ENCODE measurements at regions not wholly inside any gene's neighbourhood (a gene's known extent, or its start where the extent isn't known, plus 50 kb on each side); places are given as distances from the start of the nearest gene placed in this dataset.
A peak's percentile ranks its signal among the peaks of the same experiment; 100 is the strongest.

- intact Hi-C loops (cut with DNase I) = no loop called here
- WGBS (ENCODE audit: insufficient coverage, low coverage, low lambda C conversion rate, missing lambda C conversion rate) = 44% methylated on average over 8 of the region's 8 CpGs
- H3K9me3 ChIP-seq = no peaks in the 10 kb centered on the region
- DNase-seq = peak; percentile 23 to 64 (median 59)
- peaks cover 0 to 16% (median 5%) of the 10 kb centered on the region in 4 donors for H3K4me1 ChIP-seq
- no peak for TF ChIP-seq CTCF (IDR thresholded peaks at IDR 0.05)
- no peak for TF ChIP-seq POLR2A (IDR thresholded peaks at IDR 0.05)
- no peaks in the 10 kb centered on the region for H3K27me3 ChIP-seq
- H3K27ac ChIP-seq = peak overlapping the region; percentile 46 to 75 (median 70)
- peak; percentile 83 to 93 (median 87) for ATAC-seq
- H3K36me3 ChIP-seq = no peaks in the 10 kb centered on the region
- peak overlapping the region; percentile 0 to 22 (median 6) for H3K4me3 ChIP-seq
These were observed 112.0 kb upstream of the MLIP start for GRCh38 chr6:53999088-53999755.

- Histone ChIP-seq H3K27me3 (no peaks in the 10 kb centered on the region), H3K9me3 (no peaks in the 10 kb centered on the region), H3K27ac (no peak overlapping the region), H3K4me1 (peaks cover 0 to 16% (median 5%) of the 10 kb centered on the region in 4 donors), H3K4me3 (no peak overlapping the region), H3K36me3 (no peaks in the 10 kb centered on the region)
- DNase-seq = no peak
- ATAC-seq = no peak
- intact Hi-C loops (cut with DNase I) = no loop called here
- 42% methylated on average over 1 of the region's 1 CpG for WGBS (ENCODE audit: insufficient coverage, low coverage, low lambda C conversion rate, missing lambda C conversion rate)
- TF ChIP-seq POLR2A (IDR thresholded peaks at IDR 0.05) (no peak), CTCF (IDR thresholded peaks at IDR 0.05) (no peak)
These were observed 109.1 kb upstream of the MLIP start for GRCh38 chr6:54002116-54002515.

GRCh38 chr6:54003316-54003715 is 107.9 kb upstream of the MLIP start:
- WGBS (ENCODE audit: insufficient coverage, low coverage, low lambda C conversion rate, missing lambda C conversion rate) = 42% methylated on average over 1 of the region's 1 CpG
- Histone ChIP-seq H3K9me3 (no peaks in the 10 kb centered on the region), H3K4me3 (no peak overlapping the region), H3K27ac (no peak overlapping the region), H3K36me3 (no peaks in the 10 kb centered on the region), H3K4me1 (peaks cover 0 to 14% (median 3%) of the 10 kb centered on the region in 4 donors), H3K27me3 (no peaks in the 10 kb centered on the region)
- DNase-seq = no peak
- no peak for TF ChIP-seq CTCF (IDR thresholded peaks at IDR 0.05)
- TF ChIP-seq POLR2A (IDR thresholded peaks at IDR 0.05) = no peak
- no peak for ATAC-seq
- intact Hi-C loops (cut with DNase I) = no loop called here

- peak overlapping the region; percentile 74 to 90 (median 84) for H3K27ac ChIP-seq
- intact Hi-C loops (cut with DNase I) = no loop called here
- ATAC-seq (peak; percentile 64 to 79 (median 70)), DNase-seq (no peak)
- H3K27me3 ChIP-seq = no peaks in the 10 kb centered on the region
- TF ChIP-seq POLR2A (IDR thresholded peaks at IDR 0.05) (no peak), CTCF (IDR thresholded peaks at IDR 0.05) (no peak)
- H3K9me3 ChIP-seq = no peaks in the 10 kb centered on the region
- WGBS (ENCODE audit: insufficient coverage, low coverage, low lambda C conversion rate, missing lambda C conversion rate) = 25% methylated on average over 1 of the region's 1 CpG
- H3K4me1 ChIP-seq = peaks cover 0 to 33% (median 16%) of the 10 kb centered on the region in 4 donors
- peak overlapping the region in 2 of 3 donors; percentile 25 to 35 for H3K4me3 ChIP-seq
- no peaks in the 10 kb centered on the region for H3K36me3 ChIP-seq
These were observed 102.7 kb upstream of the MLIP start for GRCh38 chr6:54008589-54008988.

Data from right lobe of liver (tissue), 6 donors.